TTC549 (cell line): ENCODE measurements at regions not wholly inside any gene's neighbourhood (a gene's known extent, or its start where the extent isn't known, plus 50 kb on each side); places are given as distances from the start of the nearest gene placed in this dataset.

ENCODE experiments used
- FAIRE-seq: peaks from 2 replicates; lab custom pipeline; 2012; peaks lifted over from hg19 to GRCh38; lab: Jason Lieb, UNC

DNA sequence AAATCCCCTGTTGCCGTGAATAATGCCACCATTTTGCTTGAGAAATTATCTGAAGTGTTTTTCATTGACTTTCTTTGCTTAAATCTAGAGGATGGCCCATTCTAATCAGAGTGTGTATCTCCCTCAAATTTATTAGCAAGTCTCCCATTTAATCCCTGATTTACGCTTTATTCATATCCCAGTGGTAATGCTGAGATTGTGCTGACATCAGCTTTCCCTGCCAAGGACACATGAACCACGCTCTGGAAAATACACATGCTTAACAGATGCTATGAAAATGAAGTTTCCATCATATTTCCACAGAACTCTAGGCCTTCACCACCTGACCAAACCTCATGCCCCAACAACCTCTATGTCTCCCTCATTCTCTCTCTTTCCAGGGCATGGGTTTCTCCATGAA lies 545.4 kb downstream of the TUSC7 start:
- no peak for FAIRE-seq

- FAIRE-seq = no peak
These were observed 546.2 kb downstream of the TUSC7 start for GRCh38 chr3:117255736-117256135.

DNA sequence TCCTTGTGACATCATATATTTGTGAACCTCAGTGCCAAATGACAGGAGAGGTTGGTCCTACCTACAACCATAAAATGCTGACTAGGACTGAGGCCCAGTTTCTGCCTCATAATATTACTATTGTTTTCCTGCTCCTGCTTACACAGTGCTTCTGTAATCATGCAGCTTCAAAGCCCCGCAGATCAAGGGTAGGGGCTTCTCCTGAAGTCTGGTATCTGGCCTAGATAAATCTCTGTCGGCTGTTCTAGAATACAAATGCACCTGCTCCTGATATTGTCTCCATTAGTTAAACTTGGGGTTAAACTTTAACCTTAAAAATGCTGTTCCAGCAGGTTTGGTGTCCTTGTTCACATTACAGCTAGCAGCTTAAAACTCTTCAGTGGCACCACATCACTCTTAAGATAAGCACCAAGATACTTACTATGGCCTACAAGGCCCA lies 552.4 kb downstream of the TUSC7 start:
- FAIRE-seq = no peak

- FAIRE-seq = no peak
These were observed 553.7 kb downstream of the TUSC7 start for GRCh38 chr3:117263270-117263669.

DNA sequence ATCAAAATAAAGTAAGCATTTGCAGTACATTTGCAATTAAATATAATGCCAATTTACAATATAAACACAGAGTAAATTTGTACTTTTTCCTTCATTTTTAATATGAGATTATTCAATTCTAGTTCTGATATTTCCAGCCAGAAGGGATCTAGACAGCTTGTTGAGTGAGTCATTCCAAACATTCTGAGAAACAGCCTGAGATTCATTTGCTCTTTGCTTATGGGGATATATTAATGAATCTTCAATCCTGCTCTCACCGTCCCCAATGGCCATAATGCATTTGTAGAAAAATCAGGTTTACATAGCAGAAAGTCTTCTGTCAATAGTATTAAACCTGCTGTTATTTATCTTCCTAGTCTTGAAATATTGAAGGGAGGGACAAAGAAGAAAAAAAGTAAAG lies 554.2 kb downstream of the TUSC7 start:
- no peak for FAIRE-seq

GRCh38 chr3:117264204-117264994 lies 554.8 kb downstream of the TUSC7 start:
- FAIRE-seq = no peak

DNA sequence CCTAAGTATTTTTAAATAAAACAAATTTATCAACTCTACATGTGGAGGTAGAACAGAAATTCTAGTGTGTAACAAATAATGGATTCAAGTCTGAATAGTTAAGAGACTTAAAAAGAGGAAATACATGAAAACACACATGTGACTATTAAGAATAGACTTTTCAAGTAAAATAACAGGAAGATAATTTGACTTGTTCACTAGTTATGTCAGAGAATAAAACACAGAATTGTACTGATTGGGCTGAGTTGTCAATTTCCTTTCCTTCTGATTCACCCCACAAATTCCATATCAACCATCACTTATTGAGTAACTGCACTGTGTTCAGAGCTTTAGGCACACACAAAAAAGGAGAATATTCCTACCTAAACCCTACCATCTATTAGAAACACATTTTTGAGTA lies 557.2 kb downstream of the TUSC7 start:
- FAIRE-seq = no peak

DNA sequence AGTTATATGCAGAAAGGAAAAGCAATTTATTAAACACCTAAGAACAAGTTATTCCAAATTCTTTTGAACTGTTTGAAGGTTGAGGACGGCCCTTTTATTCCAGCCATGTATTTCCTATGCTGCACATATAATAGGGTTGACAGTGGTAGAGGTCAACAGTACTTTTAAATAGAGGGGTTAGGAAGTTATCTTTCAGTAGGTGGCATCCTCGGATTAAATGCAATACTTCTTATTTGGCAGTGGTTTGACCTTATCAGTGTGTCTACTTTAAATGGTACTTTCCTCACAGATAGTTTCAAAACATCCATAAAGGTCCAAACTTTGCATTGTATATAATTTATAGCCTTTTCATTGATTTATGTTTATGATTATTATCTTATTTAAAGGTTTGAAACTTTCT lies 558.7 kb downstream of the TUSC7 start:
- FAIRE-seq = no peak

DNA sequence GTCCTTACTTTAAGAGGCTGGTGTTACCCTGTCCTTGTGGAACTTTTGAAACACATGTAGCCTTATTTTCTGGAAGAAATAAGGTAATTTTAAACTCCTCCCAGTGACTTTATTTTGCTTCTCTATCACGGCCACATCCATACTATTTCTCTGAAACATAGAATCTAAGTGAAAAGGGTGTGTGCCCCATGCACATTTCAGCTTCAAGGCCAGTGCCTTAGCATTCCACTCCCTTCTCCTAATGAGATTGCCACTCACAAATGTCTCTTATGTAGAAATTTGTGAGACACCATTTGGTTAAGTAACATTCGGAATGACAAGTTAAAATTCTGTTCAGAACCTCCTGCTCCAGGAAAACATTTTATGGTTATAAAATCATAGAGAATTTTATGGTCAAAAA lies 562.7 kb downstream of the TUSC7 start:
- no peak for FAIRE-seq

GRCh38 chr3:117272876-117273523 lies 563.4 kb downstream of the TUSC7 start:
- FAIRE-seq = no peak

DNA sequence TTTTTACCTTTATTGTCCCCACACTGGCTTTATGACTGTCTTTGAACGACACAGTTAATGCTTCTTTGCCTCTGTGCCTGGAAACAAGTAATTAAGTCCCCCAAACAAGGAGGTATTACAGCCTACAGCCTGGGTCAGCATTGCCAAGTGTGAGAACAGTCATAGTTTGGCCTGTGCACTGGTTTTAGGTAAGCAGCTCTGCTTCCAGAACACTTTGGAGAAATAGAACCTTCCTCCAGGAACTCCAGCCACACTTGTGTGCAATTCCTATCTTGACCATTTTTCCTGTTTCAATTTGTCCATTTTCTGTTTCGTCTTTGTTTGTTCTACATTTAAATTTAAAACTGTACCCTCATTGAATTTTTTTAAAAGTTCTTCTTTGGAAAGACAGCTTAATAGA lies 568.2 kb downstream of the TUSC7 start:
- FAIRE-seq = no peak

- no peak for FAIRE-seq
These were observed 569.0 kb downstream of the TUSC7 start for GRCh38 chr3:117278424-117279190.

- no peak for FAIRE-seq
These were observed 571.8 kb downstream of the TUSC7 start for GRCh38 chr3:117281371-117281770.

GRCh38 chr3:117282566-117282965 lies 573.0 kb downstream of the TUSC7 start:
- no peak for FAIRE-seq

- no peak for FAIRE-seq
These were observed 576.2 kb downstream of the TUSC7 start for GRCh38 chr3:117285737-117286136.

DNA sequence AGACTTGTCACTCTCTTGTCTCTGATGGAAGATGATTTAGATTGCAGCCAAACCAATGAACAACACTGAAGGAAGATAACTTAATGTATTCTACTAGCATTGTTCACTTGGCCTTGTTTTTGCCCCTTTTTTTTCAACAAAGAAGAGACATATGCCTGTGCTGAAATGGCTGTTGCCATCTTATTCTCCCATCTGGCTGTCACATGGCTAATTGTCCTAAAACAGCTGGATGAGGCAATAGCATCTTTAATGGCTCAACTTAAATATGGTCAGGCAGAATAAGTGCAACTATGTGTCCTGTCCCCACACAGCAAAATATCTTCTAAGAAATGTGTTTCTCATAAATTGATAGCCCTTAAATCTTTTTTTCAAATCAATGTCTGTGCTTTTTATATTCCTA lies 576.9 kb downstream of the TUSC7 start:
- FAIRE-seq = no peak

DNA sequence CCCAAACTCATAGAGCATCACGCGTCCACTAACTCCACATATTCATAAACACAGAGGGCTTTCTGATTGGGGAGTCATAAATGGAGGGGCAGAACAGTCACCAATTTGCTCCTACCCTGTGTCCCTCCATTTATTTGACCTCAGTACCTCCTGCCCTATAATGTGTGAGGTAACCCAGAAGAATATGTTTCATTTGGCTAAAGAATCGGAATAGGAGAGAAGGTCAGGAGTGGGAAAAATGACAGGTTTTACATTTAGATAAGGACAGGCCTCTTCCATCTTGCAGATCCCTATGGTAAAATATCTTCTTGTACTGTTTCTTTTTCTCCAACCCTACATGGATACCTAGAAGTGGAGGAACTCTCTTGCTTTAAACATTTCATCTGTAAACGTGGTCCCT lies 578.0 kb downstream of the TUSC7 start:
- no peak for FAIRE-seq

- FAIRE-seq = no peak
These were observed 581.9 kb downstream of the TUSC7 start for GRCh38 chr3:117291476-117291875.

DNA sequence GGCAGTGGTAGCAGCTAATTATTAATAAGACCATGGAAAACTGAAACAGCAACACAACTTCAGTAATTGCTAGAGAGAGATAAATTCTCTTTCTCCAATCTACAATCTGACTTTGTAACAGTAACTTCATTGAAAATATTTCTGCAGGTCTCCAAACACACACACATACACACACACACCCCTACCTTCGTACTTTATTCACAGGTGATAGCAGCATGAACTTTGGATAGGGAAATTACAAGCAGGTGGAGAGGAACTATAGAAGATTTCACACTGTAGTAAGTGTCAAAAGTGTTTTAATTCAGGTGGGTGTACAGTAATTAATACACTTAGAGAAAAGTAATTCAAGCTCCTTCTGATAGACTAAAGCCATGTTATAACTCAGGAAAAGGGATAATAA lies 587.5 kb downstream of the TUSC7 start:
- FAIRE-seq = no peak

DNA sequence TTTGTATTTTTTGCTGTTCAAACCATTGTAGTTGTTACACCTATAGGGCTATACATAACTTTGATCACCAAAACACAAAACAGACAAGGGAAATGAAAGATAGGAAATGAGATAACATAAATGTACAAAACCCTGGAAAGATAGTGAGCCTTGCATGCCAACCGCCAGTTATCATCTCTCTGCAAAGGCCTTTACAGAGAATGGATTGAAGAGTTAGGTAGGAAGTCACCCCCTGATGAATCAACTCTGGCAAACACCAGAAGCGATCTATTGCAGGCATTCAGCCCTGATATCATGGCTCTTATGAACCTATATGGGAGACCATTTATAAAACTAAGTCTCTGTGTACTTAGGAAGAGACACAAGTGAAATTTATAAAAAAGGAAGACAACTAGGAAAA lies 588.0 kb downstream of the TUSC7 start:
- no peak for FAIRE-seq

GRCh38 chr3:117298273-117298672 lies 588.7 kb downstream of the TUSC7 start:
- no peak for FAIRE-seq

DNA sequence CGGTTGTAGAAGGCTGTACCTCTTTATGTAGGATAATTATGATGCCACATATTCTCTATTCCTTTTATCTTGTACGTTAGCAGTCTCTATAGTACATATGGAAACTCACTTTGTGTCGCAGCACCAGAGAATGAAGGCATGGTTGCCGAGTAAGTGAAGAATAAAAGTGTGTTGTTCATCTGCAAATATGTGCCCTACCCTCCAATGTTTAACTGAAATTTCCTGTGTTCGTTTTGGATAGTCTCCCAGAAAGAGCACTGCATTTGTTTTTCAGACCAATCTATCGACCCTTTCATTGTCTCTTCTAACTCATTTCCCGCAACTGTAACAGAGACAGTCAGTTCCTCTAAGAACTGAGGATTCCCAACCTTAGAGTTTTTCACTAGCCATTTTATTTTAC lies 592.8 kb downstream of the TUSC7 start:
- FAIRE-seq = no peak

GRCh38 chr3:117303443-117303842 lies 593.9 kb downstream of the TUSC7 start:
- FAIRE-seq = no peak
